NCI-H524 treated with DMSO at 0.1 percent for 48 hours (cell line): ENCODE measurements at regions not wholly inside any gene's neighbourhood (a gene's known extent, or its start where the extent isn't known, plus 50 kb on each side); places are given as distances from the start of the nearest gene placed in this dataset.
A peak's percentile ranks its signal among the peaks of the same experiment; 100 is the strongest.

ENCODE experiments used
- DNase-seq: peaks from one replicate; lab custom pipeline; 2025; lab: John Stamatoyannopoulos, UW

GRCh38 chr22:48004038-48004437 is 1241.6 kb downstream of the TBC1D22A start:
- DNase-seq = no peak

- DNase-seq = no peak
These were observed 1238.7 kb downstream of the TBC1D22A start for GRCh38 chr22:48001101-48001500.

- no peak for DNase-seq
These were observed 1235.2 kb downstream of the TBC1D22A start for GRCh38 chr22:47997612-47998011.

- DNase-seq = no peak
These were observed 1234.7 kb downstream of the TBC1D22A start for GRCh38 chr22:47997052-47997590.

GRCh38 chr22:47996446-47996857 is 1234.0 kb downstream of the TBC1D22A start:
- DNase-seq = no peak

- DNase-seq = no peak
These were observed 1233.3 kb downstream of the TBC1D22A start for GRCh38 chr22:47995718-47996117.

GRCh38 chr22:47995264-47995627 is 1232.8 kb downstream of the TBC1D22A start:
- DNase-seq = no peak

- no peak for DNase-seq
These were observed 1232.3 kb downstream of the TBC1D22A start for GRCh38 chr22:47994601-47995263.

- DNase-seq = no peak
These were observed 1231.6 kb downstream of the TBC1D22A start for GRCh38 chr22:47994045-47994444.

GRCh38 chr22:47990481-47990880 is 1228.0 kb downstream of the TBC1D22A start:
- DNase-seq = peak; percentile 76

GRCh38 chr22:47987885-47988515 is 1225.5 kb downstream of the TBC1D22A start:
- no peak for DNase-seq

GRCh38 chr22:47976219-47976618 is 1213.8 kb downstream of the TBC1D22A start:
- no peak for DNase-seq

- DNase-seq = no peak
These were observed 1205.4 kb downstream of the TBC1D22A start for GRCh38 chr22:47967831-47968230.

- no peak for DNase-seq
These were observed 1203.9 kb downstream of the TBC1D22A start for GRCh38 chr22:47966316-47966715.

GRCh38 chr22:47965896-47966295 is 1203.4 kb downstream of the TBC1D22A start:
- no peak for DNase-seq

GRCh38 chr22:47965066-47965465 is 1202.6 kb downstream of the TBC1D22A start:
- no peak for DNase-seq

- DNase-seq = no peak
These were observed 1201.2 kb downstream of the TBC1D22A start for GRCh38 chr22:47963660-47964059.

GRCh38 chr22:47957649-47958048 is 1195.2 kb downstream of the TBC1D22A start:
- no peak for DNase-seq

- DNase-seq = no peak
These were observed 1191.7 kb downstream of the TBC1D22A start for GRCh38 chr22:47954107-47954506.

GRCh38 chr22:47944941-47945340 is 1182.5 kb downstream of the TBC1D22A start:
- no peak for DNase-seq

- no peak for DNase-seq
These were observed 1181.6 kb downstream of the TBC1D22A start for GRCh38 chr22:47943729-47944700.

GRCh38 chr22:47940211-47940610 is 1177.8 kb downstream of the TBC1D22A start:
- no peak for DNase-seq
